WTC11 (cell line): ENCODE measurements at regions not wholly inside any gene's neighbourhood (a gene's known extent, or its start where the extent isn't known, plus 50 kb on each side); places are given as distances from the start of the nearest gene placed in this dataset.

Experiments
- ATAC-seq: fragments of 200-7000 bp; cut with Tn5 transposase; 2 replicates; pipeline ENCODE4 v1.10.0; 2021; ENCODE audit warnings: mild to moderate bottlenecking, moderate library complexity
- CTCF ChIA-PET: fragments of 300-600 bp; sonication (Branson Sonifier 250); formaldehyde crosslinking; loops from one replicate; lab custom pipeline; 2021; ENCODE audit warnings: antibody characterized with exemption; lab: Charles Lee
- POLR2A ChIA-PET: fragments of 350-600 bp; sonication (Branson Sonifier 250); formaldehyde crosslinking; loops from one replicate; lab custom pipeline; 2021; ENCODE audit warnings: antibody characterized with exemption; lab: Charles Lee
- DNase-seq: peaks from one replicate; pipeline ENCODE4 v3.0.0; 2021; ENCODE audit warnings: low spot score
- H3K27ac Mint-ChIP-seq: 2 replicates; pipeline ENCODE4 v1.8.0; 2021; ENCODE audit warnings: mixed read lengths
- H3K27me3 Mint-ChIP-seq: 2 replicates; pipeline ENCODE4 v1.8.0; 2021; ENCODE audit warnings: low read depth, mild to moderate bottlenecking, moderate library complexity, mixed read lengths
- H3K36me3 Mint-ChIP-seq: 2 replicates; pipeline ENCODE4 v1.8.0; 2021; ENCODE audit warnings: mixed read lengths
- H3K4me1 Mint-ChIP-seq: 2 replicates; pipeline ENCODE4 v1.8.0; 2022; ENCODE audit warnings: mixed read lengths
- H3K4me3 Mint-ChIP-seq: 2 replicates; pipeline ENCODE4 v1.8.0; 2021; ENCODE audit warnings: mild to moderate bottlenecking, moderate library complexity, mixed read lengths
- H3K9me3 Mint-ChIP-seq: 2 replicates; pipeline ENCODE4 v1.8.0; 2021; ENCODE audit warnings: mixed read lengths
- AR ChIP-seq: fragments of 250-450 bp; sonication (Bioruptor Pico); IDR thresholded peaks from 2 replicates; pipeline ENCODE4 v1.9.0; 2021; ENCODE audit warnings: mild to moderate bottlenecking
- CBFB ChIP-seq: sonication (generic); formaldehyde crosslinking; IDR thresholded peaks from 2 replicates; pipeline ENCODE4 v1.8.1; 2022; ENCODE audit warnings: mild to moderate bottlenecking, low read depth, missing genetic modification reagents
- E2F4 ChIP-seq: sonication (generic); formaldehyde crosslinking; IDR thresholded peaks from 2 replicates; pipeline ENCODE4 v1.8.1; 2022; ENCODE audit warnings: low read depth, mild to moderate bottlenecking, moderate library complexity, missing genetic modification reagents, borderline replicate concordance
- HMGA2 ChIP-seq: fragments of 250-450 bp; sonication (Bioruptor Pico); IDR thresholded peaks from 2 replicates; pipeline ENCODE4 v1.4.0; 2021; ENCODE audit warnings: mild to moderate bottlenecking, moderate library complexity
- KAT7 ChIP-seq: sonication (generic); formaldehyde crosslinking; IDR thresholded peaks from 2 replicates; pipeline ENCODE4 v1.8.1; 2023; ENCODE audit warnings: missing genetic modification reagents, mild to moderate bottlenecking, borderline replicate concordance
- MAX ChIP-seq: sonication (generic); formaldehyde crosslinking; IDR thresholded peaks from 2 replicates; pipeline ENCODE4 v1.8.0; 2022; ENCODE audit warnings: mild to moderate bottlenecking, missing genetic modification reagents
- NR1H2 ChIP-seq: sonication (generic); formaldehyde crosslinking; IDR thresholded peaks from 2 replicates; pipeline ENCODE4 v1.9.0; 2021; ENCODE audit warnings: mild to moderate bottlenecking, moderate library complexity, missing genetic modification reagents
- ZNF138 ChIP-seq: sonication (generic); formaldehyde crosslinking; conservative IDR thresholded peaks from 2 replicates; pipeline ENCODE4 v1.8.1; 2022; ENCODE audit warnings: mild to moderate bottlenecking, moderate library complexity, missing genetic modification reagents
- ZNF317 ChIP-seq: sonication (generic); formaldehyde crosslinking; IDR thresholded peaks from 2 replicates; pipeline ENCODE4 v1.8.1; 2023; ENCODE audit warnings: low read depth, mild to moderate bottlenecking, moderate library complexity, missing genetic modification reagents, borderline replicate concordance
- ZNF396 ChIP-seq: fragments of 250-450 bp; sonication (Bioruptor Pico); IDR thresholded peaks from 2 replicates; pipeline ENCODE4 v1.8.0; 2021; ENCODE audit warnings: mild to moderate bottlenecking, moderate library complexity, borderline replicate concordance
- ZNF423 ChIP-seq: fragments of 250-450 bp; sonication (Bioruptor Pico); IDR thresholded peaks from 2 replicates; pipeline ENCODE4 v2.1.2; 2022; ENCODE audit warnings: mild to moderate bottlenecking, moderate library complexity
- TF ChIP-seq, protein P1 (sequence below): fragments of 250-450 bp; sonication (Bioruptor Pico); conservative IDR thresholded peaks from 2 replicates; pipeline ENCODE4 v1.9.0; 2021; ENCODE audit warnings: mild to moderate bottlenecking
- TF ChIP-seq, protein P2 (sequence below): fragments of 200-600 bp; IDR thresholded peaks from 2 replicates; pipeline ENCODE4 v1.8.0; 2022; ENCODE audit warnings: antibody characterized with exemption
- TF ChIP-seq, protein P3 (sequence below): fragments of 250-450 bp; sonication (Bioruptor Pico); IDR thresholded peaks from 2 replicates; pipeline ENCODE4 v1.9.0; 2021; ENCODE audit warnings: mild to moderate bottlenecking
- TF ChIP-seq, protein P4 (sequence below): sonication (generic); formaldehyde crosslinking; IDR thresholded peaks from 2 replicates; pipeline ENCODE4 v1.8.1; 2022; ENCODE audit warnings: mild to moderate bottlenecking, missing genetic modification reagents, moderate library complexity, borderline replicate concordance

- no peaks in the 10 kb centered on the region for H3K9me3 Mint-ChIP-seq
- peaks cover 3% of the 10 kb centered on the region; the same call in 1 of the 2 replicates for H3K4me1 Mint-ChIP-seq
- ChIA-PET POLR2A (no interaction called here), CTCF (interaction anchor here (0.6 kb wide), 1 partner anchor 153 kb away, joined by 3 read pairs; no protein-coding TSS in a partner anchor)
- H3K27ac Mint-ChIP-seq, result no peak overlapping the region
- H3K27me3 Mint-ChIP-seq, result no peaks in the 10 kb centered on the region; the same call in 1 of the 2 replicates
- TF ChIP-seq MAX (CRISPR knock-in tag), result no peak
- TF ChIP-seq, protein P1, sequence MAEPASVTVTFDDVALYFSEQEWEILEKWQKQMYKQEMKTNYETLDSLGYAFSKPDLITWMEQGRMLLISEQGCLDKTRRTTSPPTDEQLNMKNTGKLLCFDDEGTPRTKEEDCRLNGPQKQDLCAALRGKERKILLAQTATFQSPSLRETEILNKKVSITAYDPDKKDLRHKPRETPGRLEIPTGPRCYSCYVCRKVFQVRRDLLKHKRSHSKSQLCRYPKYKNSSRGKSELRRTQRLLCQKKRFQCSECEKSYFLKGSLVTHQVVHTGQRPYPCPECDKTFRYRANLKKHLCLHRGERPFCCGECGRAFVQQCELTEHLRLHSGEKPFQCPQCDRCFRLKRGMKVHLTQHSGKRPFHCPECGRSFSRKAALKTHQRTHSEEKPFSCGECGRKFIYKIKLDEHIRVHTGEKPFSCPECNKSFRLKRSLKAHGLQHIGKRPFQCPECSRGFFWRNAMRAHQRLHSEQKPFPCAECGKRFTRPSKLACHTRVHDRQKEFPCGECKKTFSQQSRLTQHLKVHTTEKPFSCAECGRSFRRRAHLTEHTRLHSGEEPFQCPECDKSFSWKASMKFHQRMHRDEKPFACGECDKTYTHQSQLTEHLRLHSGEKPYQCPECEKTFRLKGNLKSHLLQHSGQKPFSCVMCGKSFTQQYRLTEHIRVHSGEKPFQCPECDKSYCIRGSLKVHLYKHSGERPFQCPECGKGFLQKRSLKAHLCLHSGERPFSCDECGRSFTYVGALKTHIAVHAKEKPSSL (CRISPR knock-in tag), result no peak
- TF ChIP-seq, protein P2, sequence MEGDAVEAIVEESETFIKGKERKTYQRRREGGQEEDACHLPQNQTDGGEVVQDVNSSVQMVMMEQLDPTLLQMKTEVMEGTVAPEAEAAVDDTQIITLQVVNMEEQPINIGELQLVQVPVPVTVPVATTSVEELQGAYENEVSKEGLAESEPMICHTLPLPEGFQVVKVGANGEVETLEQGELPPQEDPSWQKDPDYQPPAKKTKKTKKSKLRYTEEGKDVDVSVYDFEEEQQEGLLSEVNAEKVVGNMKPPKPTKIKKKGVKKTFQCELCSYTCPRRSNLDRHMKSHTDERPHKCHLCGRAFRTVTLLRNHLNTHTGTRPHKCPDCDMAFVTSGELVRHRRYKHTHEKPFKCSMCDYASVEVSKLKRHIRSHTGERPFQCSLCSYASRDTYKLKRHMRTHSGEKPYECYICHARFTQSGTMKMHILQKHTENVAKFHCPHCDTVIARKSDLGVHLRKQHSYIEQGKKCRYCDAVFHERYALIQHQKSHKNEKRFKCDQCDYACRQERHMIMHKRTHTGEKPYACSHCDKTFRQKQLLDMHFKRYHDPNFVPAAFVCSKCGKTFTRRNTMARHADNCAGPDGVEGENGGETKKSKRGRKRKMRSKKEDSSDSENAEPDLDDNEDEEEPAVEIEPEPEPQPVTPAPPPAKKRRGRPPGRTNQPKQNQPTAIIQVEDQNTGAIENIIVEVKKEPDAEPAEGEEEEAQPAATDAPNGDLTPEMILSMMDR, result no peak
- TF ChIP-seq ZNF138, result no peak
- TF ChIP-seq ZNF396 (CRISPR knock-in tag), result no peak
- TF ChIP-seq ZNF423, result no peak
- no peak for TF ChIP-seq NR1H2
- no peak for TF ChIP-seq ZNF317 (CRISPR knock-in tag)
- no peak overlapping the region for H3K4me3 Mint-ChIP-seq
- no peaks in the 10 kb centered on the region for H3K36me3 Mint-ChIP-seq
- ATAC-seq, result no peak
- DNase-seq, result no peak
Observed at GRCh38 chr21:18954441-18954844, 550.9 kb upstream of the TMPRSS15 start.

- no peak for ATAC-seq
Observed at GRCh38 chr21:18959817-18960216, 556.2 kb upstream of the TMPRSS15 start.

More at GRCh38 chr21:18959817-18960216, 556.2 kb upstream of the TMPRSS15 start:
- TF ChIP-seq HMGA2 (no peak), AR (CRISPR knock-in tag) (no peak), KAT7 (no peak), CBFB (CRISPR knock-in tag) (no peak), E2F4 (CRISPR knock-in tag) (no peak)
- TF ChIP-seq, protein P3, sequence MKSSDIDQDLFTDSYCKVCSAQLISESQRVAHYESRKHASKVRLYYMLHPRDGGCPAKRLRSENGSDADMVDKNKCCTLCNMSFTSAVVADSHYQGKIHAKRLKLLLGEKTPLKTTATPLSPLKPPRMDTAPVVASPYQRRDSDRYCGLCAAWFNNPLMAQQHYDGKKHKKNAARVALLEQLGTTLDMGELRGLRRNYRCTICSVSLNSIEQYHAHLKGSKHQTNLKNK (CRISPR knock-in tag), result no peak
- TF ChIP-seq, protein P4, sequence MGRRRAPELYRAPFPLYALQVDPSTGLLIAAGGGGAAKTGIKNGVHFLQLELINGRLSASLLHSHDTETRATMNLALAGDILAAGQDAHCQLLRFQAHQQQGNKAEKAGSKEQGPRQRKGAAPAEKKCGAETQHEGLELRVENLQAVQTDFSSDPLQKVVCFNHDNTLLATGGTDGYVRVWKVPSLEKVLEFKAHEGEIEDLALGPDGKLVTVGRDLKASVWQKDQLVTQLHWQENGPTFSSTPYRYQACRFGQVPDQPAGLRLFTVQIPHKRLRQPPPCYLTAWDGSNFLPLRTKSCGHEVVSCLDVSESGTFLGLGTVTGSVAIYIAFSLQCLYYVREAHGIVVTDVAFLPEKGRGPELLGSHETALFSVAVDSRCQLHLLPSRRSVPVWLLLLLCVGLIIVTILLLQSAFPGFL (CRISPR knock-in tag), result no peak
- H3K36me3 Mint-ChIP-seq, result no peaks in the 10 kb centered on the region
- no peak for DNase-seq
- ChIA-PET POLR2A (no interaction called here), CTCF (no interaction called here)
- peaks cover 7% of the 10 kb centered on the region for H3K4me1 Mint-ChIP-seq
- no peak overlapping the region for H3K4me3 Mint-ChIP-seq
- no peaks in the 10 kb centered on the region for H3K9me3 Mint-ChIP-seq
- H3K27me3 Mint-ChIP-seq, result no peaks in the 10 kb centered on the region
- H3K27ac Mint-ChIP-seq, result no peak overlapping the region
